ENCODE measurements at regions not wholly inside any gene's neighbourhood (a gene's known extent, or its start where the extent isn't known, plus 50 kb on each side); places are given as distances from the start of the nearest gene placed in this dataset.

- H3K27ac ChIP-seq: no peak overlapping the region
- H3K4me2 ChIP-seq (ENCODE audit: low read length): no peak overlapping the region
- H3K9me3 ChIP-seq (ENCODE audit: control insufficient read depth, low read length): no peaks in the 10 kb centered on the region
- TF ChIP-seq CTCF (IDR thresholded peaks at IDR 0.05): no peak
- H3K4me3 ChIP-seq (ENCODE audit: low read depth, low read length): no peak overlapping the region
- no peaks in the 10 kb centered on the region for H3K27me3 ChIP-seq (ENCODE audit: control insufficient read depth, insufficient read depth, low read length)
- H2AFZ ChIP-seq: no peak overlapping the region
- peaks cover 6% of the 10 kb centered on the region for H3K4me1 ChIP-seq
- H3K9ac ChIP-seq: no peak overlapping the region
- no peaks in the 10 kb centered on the region for H3K36me3 ChIP-seq (ENCODE audit: control insufficient read depth, insufficient read depth, low read length)
- H3K79me2 ChIP-seq: no peaks in the 10 kb centered on the region
Observed at GRCh38 chr1:201608635-201609395, 69.9 kb downstream of the NAV1 start.

DNA sequence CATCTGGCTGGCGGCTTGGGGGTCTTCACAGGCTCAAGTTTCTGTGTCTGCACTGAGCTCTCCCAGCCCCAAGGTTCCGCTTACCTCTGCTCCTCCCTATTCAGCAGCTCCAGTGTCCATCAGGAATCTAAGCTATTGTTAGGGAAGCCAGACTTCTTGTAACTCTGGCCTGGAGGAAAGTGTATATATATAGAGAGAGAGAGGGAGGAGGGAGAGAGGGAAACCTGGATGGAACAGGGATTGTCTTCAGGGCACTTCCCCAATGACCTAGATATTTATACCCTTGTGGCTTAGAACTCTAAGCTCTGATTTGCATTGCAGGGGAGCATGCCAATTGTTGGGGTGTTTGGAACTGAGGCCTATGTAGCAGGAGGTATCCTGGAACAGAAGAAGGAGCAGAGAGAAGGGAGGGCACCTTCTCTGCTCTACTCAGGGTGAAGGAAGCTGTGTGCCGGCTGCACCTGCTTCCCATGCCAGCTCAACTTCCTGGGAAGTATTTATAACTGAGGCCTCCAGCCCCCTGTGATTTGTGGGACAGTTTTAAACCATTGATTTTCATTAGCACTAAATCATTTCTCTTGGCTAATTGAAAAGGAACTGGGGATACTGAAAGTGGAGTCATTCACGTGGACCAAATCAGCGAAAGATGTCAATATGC is 70.9 kb downstream of the NAV1 start:
- Histone ChIP-seq H3K36me3 (ENCODE audit: control insufficient read depth, insufficient read depth, low read length) (no peaks in the 10 kb centered on the region), H2AFZ (no peak overlapping the region), H3K27ac (no peak overlapping the region), H3K4me1 (peaks cover 6% of the 10 kb centered on the region), H3K4me3 (ENCODE audit: low read depth, low read length) (no peak overlapping the region), H3K9ac (no peak overlapping the region), H3K79me2 (no peaks in the 10 kb centered on the region), H3K4me2 (ENCODE audit: low read length) (no peak overlapping the region), H3K27me3 (ENCODE audit: control insufficient read depth, insufficient read depth, low read length) (no peaks in the 10 kb centered on the region), H3K9me3 (ENCODE audit: control insufficient read depth, low read length) (no peaks in the 10 kb centered on the region)
- no peak for TF ChIP-seq CTCF (IDR thresholded peaks at IDR 0.05)

DNA sequence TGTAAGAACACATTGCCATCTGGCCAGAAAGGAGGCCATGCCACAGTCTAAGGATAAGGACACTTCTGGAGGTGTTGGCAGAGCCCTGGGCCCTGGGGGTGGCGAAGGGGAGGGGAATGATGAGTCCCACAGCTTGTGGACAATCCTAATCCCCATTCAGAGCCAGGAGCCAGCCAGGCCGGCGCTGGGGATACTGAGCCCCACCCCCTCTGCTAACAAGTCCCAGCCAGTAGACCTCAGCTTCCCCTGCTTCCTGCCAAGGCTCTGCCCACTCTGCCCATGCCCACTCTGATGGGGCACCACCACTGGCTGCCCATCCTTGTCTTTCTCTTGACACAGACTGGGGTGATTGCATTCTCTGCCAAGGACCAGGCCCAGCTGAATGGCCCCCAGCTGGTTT is 71.9 kb downstream of the NAV1 start:
- Histone ChIP-seq H3K4me2 (ENCODE audit: low read length) (no peak overlapping the region), H3K79me2 (no peaks in the 10 kb centered on the region), H3K36me3 (ENCODE audit: control insufficient read depth, insufficient read depth, low read length) (no peaks in the 10 kb centered on the region), H3K27me3 (ENCODE audit: control insufficient read depth, insufficient read depth, low read length) (no peaks in the 10 kb centered on the region), H3K27ac (no peak overlapping the region), H3K4me1 (peaks cover 6% of the 10 kb centered on the region), H3K4me3 (ENCODE audit: low read depth, low read length) (no peak overlapping the region), H3K9ac (no peak overlapping the region), H2AFZ (no peak overlapping the region), H3K9me3 (ENCODE audit: control insufficient read depth, low read length) (no peaks in the 10 kb centered on the region)
- no peak for TF ChIP-seq CTCF (IDR thresholded peaks at IDR 0.05)

GRCh38 chr1:201612645-201613044 is 73.7 kb downstream of the NAV1 start:
- no peak overlapping the region for H3K27ac ChIP-seq

More at GRCh38 chr1:201612645-201613044, 73.7 kb downstream of the NAV1 start:
- Histone ChIP-seq H2AFZ (no peak overlapping the region), H3K36me3 (ENCODE audit: control insufficient read depth, insufficient read depth, low read length) (no peaks in the 10 kb centered on the region), H3K4me1 (peaks cover 6% of the 10 kb centered on the region), H3K9ac (no peak overlapping the region), H3K9me3 (ENCODE audit: control insufficient read depth, low read length) (no peaks in the 10 kb centered on the region), H3K27me3 (ENCODE audit: control insufficient read depth, insufficient read depth, low read length) (no peaks in the 10 kb centered on the region), H3K4me2 (ENCODE audit: low read length) (no peak overlapping the region), H3K4me3 (ENCODE audit: low read depth, low read length) (no peak overlapping the region), H3K79me2 (no peaks in the 10 kb centered on the region)
- TF ChIP-seq CTCF (IDR thresholded peaks at IDR 0.05): no peak
